Gastrocnemius medialis (tissue), 4 donors: ENCODE measurements at regions not wholly inside any gene's neighbourhood (a gene's known extent, or its start where the extent isn't known, plus 50 kb on each side); places are given as distances from the start of the nearest gene placed in this dataset.
"Not testable (repeated sequence)": the region's sequence is repeated elsewhere in the genome, so short reads cannot be mapped to it uniquely, and the experiment has no call there.

ENCODE experiments used
- ATAC-seq, 2 donors: fragments of 150-250 bp; one replicate each; pipeline ENCODE4 v1.9.1; 2016
- DNase-seq, 2 donors: peaks; one replicate each; pipeline ENCODE4 v3.0.0-alpha.2; 2019
- H3K27ac ChIP-seq, 4 donors: fragments of 200-600 bp; sonication (generic); 1 replicate in 1 of 4; 2 replicates in 3 of 4; pipeline ENCODE4 v1.5.1; 2016 to 2018; ENCODE audit warnings: mild to moderate bottlenecking in 2 of 4, moderate library complexity in 1 of 4
- H3K27me3 ChIP-seq, 3 donors: fragments of 200-600 bp; sonication (generic) in 2 of 3; 1 replicate in 1 of 3; 2 replicates in 2 of 3; pipeline versions ENCODE4 v1.5.1 to v1.6.0; 2016 to 2019; ENCODE audit warnings: mild to moderate bottlenecking in 1 of 3, moderate library complexity in 1 of 3
- H3K36me3 ChIP-seq, 2 donors: fragments of 200-600 bp; sonication (generic) in 1 of 2; one replicate each; pipeline ENCODE4 v1.5.1; 2017 to 2018
- H3K4me1 ChIP-seq, 2 donors: fragments of 200-600 bp; sonication (generic) in 1 of 2; one replicate each; pipeline ENCODE4 v1.5.1; 2016 to 2017; ENCODE audit warnings: mild to moderate bottlenecking in 2 of 2
- H3K4me3 ChIP-seq, 4 donors: fragments of 200-600 bp; sonication (generic) in 3 of 4; 1 replicate in 1 of 4; 2 replicates in 3 of 4; pipeline ENCODE4 v1.5.1; 2016 to 2019; ENCODE audit warnings: mild to moderate bottlenecking in 2 of 4
- H3K9me3 ChIP-seq, 3 donors: fragments of 200-600 bp; sonication (generic) in 2 of 3; 1 replicate in 1 of 3; 2 replicates in 2 of 3; pipeline ENCODE4 v1.5.1; 2016 to 2019
- POLR2A ChIP-seq, 2 donors: fragments of 450-650 bp; IDR thresholded peaks; one replicate each; pipeline ENCODE4 v1.6.1; 2017; ENCODE audit warnings: antibody characterized with exemption in 2 of 2, mild to moderate bottlenecking in 2 of 2, moderate library complexity in 2 of 2
- in situ Hi-C, 4 donors: fragments of 200-750 bp; cut with MboI; loops; one replicate each; pipeline versions ENCODE4 v1.15.0 to v1.8.0; 2017; ENCODE audit warnings: low sequenced_read_pairs in 4 of 4
- intact Hi-C: fragments of 100-400 bp; cut with DNase I; formaldehyde crosslinking; loops from one replicate; pipeline ENCODE4 v1.15.1; 2023; ENCODE audit warnings: low total_unique reads
- TF ChIP-seq, protein P1 (sequence below), 5 experiments: fragments of 450-650 bp in 3 of 5; fragments of 200-600 bp in 2 of 5; sonication (generic) in 2 of 5; IDR thresholded peaks in 4 of 5; conservative IDR thresholded peaks in 1 of 5; 1 replicate in 4 of 5; 2 replicates in 1 of 5; pipeline ENCODE4 v1.5.1; 2016 to 2019; ENCODE audit warnings: antibody characterized with exemption in 5 of 5, mild to moderate bottlenecking in 3 of 5, moderate library complexity in 3 of 5

DNA sequence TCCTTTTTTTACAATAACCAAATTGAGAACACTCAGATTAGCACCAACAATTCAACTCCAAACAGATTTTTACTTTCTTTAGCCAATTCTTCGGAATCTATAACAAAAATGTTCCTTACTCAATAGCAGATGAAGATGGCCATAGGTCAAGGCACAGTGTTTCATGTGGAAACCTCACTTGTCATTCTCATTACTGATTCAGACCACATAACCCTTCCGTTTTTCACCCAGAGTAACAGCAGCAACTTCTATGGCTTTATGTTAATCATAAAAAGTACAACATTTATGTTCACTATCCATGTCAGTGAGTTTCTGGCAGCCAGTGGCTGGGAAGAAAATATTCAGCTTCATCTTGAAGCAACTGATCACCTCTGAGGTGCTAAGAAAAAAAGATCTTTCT lies 358.3 kb upstream of the TECRL start:
- intact Hi-C loops = no loop called here
- ATAC-seq (no peak), DNase-seq (no peak)
- Histone ChIP-seq H3K4me3 (no peak overlapping the region), H3K36me3 (no peaks in the 10 kb centered on the region), H3K9me3 (no peaks in the 10 kb centered on the region), H3K4me1 (no peaks in the 10 kb centered on the region), H3K27me3 (no peaks in the 10 kb centered on the region), H3K27ac (no peak overlapping the region)
- in situ Hi-C loops = no loop called here
- TF ChIP-seq, protein P1, sequence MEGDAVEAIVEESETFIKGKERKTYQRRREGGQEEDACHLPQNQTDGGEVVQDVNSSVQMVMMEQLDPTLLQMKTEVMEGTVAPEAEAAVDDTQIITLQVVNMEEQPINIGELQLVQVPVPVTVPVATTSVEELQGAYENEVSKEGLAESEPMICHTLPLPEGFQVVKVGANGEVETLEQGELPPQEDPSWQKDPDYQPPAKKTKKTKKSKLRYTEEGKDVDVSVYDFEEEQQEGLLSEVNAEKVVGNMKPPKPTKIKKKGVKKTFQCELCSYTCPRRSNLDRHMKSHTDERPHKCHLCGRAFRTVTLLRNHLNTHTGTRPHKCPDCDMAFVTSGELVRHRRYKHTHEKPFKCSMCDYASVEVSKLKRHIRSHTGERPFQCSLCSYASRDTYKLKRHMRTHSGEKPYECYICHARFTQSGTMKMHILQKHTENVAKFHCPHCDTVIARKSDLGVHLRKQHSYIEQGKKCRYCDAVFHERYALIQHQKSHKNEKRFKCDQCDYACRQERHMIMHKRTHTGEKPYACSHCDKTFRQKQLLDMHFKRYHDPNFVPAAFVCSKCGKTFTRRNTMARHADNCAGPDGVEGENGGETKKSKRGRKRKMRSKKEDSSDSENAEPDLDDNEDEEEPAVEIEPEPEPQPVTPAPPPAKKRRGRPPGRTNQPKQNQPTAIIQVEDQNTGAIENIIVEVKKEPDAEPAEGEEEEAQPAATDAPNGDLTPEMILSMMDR (IDR thresholded peaks at IDR 0.05 in 4 of 5, conservative IDR thresholded peaks at IDR 0.05 in 1 of 5) = no peak
- no peak for TF ChIP-seq POLR2A (IDR thresholded peaks at IDR 0.05)

DNA sequence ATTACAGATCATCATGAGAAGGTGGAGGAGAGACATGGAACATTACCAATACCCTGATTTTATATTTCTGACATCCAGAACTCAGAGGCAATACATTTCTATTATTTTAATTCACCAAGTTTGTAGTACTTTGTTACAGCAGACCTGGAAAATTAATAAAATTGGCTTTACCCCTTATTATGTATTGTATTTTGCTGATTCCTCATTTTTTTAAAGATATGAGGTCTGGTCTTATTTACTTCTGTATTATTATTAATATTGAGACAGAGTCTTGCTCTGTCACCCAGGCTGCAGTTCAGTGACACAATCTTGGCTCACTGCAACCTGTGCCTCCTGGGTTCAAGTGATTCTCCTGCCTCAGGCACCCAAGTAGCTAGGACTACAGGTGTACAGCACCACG lies 357.3 kb upstream of the TECRL start:
- no peak overlapping the region for H3K27ac ChIP-seq
- intact Hi-C loops (no loop called here), in situ Hi-C loops (no loop called here)
- H3K9me3 ChIP-seq = no peaks in the 10 kb centered on the region
- DNase-seq (no peak), ATAC-seq (no peak)
- H3K4me1 ChIP-seq = no peaks in the 10 kb centered on the region
- no peaks in the 10 kb centered on the region for H3K36me3 ChIP-seq
- no peaks in the 10 kb centered on the region for H3K27me3 ChIP-seq
- TF ChIP-seq POLR2A (IDR thresholded peaks at IDR 0.05) = no peak
- TF ChIP-seq, protein P1 (IDR thresholded peaks at IDR 0.05 in 4 of 5, conservative IDR thresholded peaks at IDR 0.05 in 1 of 5) = no peak
- no peak overlapping the region for H3K4me3 ChIP-seq

DNA sequence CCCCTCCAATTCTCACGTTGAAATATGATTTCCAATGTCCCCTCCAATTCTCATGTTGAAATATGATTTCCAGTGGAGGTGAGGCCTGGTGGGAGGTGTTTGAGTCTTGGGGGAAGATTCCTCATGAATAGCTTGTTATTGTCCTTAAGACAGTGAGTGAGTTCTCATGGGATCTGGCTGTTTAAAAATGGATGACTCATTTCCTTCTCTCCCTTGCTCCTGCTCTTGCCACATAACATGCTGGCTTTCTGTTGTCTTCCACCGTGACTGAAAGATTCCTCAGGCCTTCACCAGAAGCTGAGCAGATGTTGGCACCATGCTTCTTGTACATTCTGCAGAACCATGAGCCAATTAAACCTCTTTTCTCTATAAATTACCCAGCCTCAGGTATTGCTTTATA lies 346.8 kb upstream of the TECRL start:
- ATAC-seq = no peak

DNA sequence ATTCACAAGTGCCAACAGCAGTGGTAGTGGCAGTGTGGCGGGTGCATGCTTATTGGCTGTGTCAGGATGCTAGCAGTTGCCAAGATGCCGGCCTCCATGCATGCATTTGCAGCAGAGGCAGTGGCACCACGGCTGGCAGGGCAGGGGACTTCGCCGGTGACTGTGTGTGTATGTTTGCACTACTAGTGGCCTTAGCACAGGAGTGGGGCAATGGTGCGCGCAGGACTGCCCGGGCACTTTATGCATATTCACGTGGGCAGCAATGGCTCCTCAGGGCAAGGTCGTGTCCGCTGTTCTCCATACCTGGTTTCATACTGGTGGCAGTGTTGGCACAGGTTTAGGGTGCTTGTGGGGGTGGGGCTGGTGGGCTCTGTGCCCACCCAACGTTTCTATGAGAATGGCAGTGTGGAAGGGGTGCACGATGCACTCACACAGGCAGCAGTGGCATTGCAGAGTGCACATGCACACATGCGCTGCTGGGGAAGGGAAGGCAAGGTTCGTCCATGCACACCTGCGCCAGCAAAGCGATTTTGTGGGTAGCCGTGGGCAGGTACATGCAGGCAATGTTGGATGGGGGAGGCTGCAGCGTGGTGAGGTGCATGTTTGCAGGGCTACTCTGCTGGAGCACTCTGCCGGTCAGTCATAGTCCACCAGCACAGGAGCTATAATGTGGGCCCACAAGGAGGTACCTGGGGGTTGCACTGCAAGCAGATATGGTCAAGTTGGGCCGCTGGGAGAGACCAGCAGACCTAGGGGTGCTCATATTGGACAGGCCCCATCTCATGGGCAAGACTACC lies 338.9 kb upstream of the TECRL start:
- DNase-seq (no peak), ATAC-seq (no peak)
- Histone ChIP-seq H3K27ac (no peak overlapping the region), H3K9me3 (no peaks in the 10 kb centered on the region), H3K27me3 (no peaks in the 10 kb centered on the region), H3K4me3 (no peak overlapping the region), H3K4me1 (no peaks in the 10 kb centered on the region), H3K36me3 (no peaks in the 10 kb centered on the region)
- TF ChIP-seq POLR2A (IDR thresholded peaks at IDR 0.05) = no peak
- TF ChIP-seq, protein P1 (IDR thresholded peaks at IDR 0.05 in 4 of 5, conservative IDR thresholded peaks at IDR 0.05 in 1 of 5) = no peak
- in situ Hi-C loops (no loop called here), intact Hi-C loops (no loop called here)

More for the DNA sequence above, 346.8 kb upstream of the TECRL start:
- Histone ChIP-seq H3K9me3 (no peaks in the 10 kb centered on the region), H3K27ac (no peak overlapping the region), H3K4me3 (no peak overlapping the region), H3K27me3 (no peaks in the 10 kb centered on the region), H3K4me1 (no peaks in the 10 kb centered on the region), H3K36me3 (no peaks in the 10 kb centered on the region)
- DNase-seq = no peak
- in situ Hi-C loops (no loop called here), intact Hi-C loops (no loop called here)
- TF ChIP-seq, protein P1 (IDR thresholded peaks at IDR 0.05 in 4 of 5, conservative IDR thresholded peaks at IDR 0.05 in 1 of 5) = no peak
- TF ChIP-seq POLR2A (IDR thresholded peaks at IDR 0.05) = no peak

DNA sequence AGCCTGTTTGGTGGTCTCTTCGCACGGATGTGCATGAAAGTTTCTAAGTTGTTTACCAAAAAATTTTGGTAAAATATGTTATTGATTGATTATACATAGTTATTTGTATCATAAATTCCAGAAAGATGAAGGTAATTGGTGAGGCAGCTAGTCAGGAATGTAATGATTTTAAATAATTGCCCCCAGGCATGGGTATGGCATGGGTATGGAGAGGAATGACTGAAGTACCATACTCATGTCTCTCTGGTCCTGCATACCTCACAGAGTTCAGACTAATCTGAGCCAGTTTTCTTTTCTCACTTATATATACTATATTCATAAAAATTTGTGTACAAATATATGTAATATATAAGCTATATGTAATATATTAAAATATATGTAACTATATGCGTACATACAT lies 329.0 kb upstream of the TECRL start:
- intact Hi-C loops (no loop called here), in situ Hi-C loops (no loop called here)
- DNase-seq (no peak), ATAC-seq (no peak)
- H3K4me3 ChIP-seq = no peak overlapping the region
- no peaks in the 10 kb centered on the region for H3K4me1 ChIP-seq
- H3K9me3 ChIP-seq = no peaks in the 10 kb centered on the region
- no peak overlapping the region for H3K27ac ChIP-seq
- TF ChIP-seq POLR2A (IDR thresholded peaks at IDR 0.05) = no peak
- TF ChIP-seq, protein P1 (IDR thresholded peaks at IDR 0.05 in 4 of 5, conservative IDR thresholded peaks at IDR 0.05 in 1 of 5) = no peak
- no peaks in the 10 kb centered on the region for H3K27me3 ChIP-seq
- H3K36me3 ChIP-seq = no peaks in the 10 kb centered on the region

DNA sequence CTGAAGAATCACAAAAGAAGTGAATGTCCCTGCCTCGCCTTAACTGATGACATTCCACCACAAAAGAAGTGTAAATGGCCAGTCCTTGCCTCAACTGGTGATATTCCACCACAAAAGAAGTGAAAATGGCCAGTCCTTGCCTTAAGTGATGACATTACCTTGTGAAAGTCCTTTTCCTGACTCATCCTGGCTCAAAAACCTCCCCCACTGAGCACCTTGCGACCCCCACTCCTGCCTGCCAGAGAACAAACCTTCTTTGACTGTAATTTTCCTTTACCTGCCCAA lies 328.5 kb upstream of the TECRL start:
- H3K9me3 ChIP-seq, H3K27me3 ChIP-seq, ATAC-seq, in situ Hi-C loops, H3K4me1 ChIP-seq, H3K36me3 ChIP-seq, intact Hi-C loops, DNase-seq, H3K27ac ChIP-seq, H3K4me3 ChIP-seq: not testable (repeated sequence)
